Endodermal cell (in vitro differentiated cells): ENCODE measurements at regions not wholly inside any gene's neighbourhood (a gene's known extent, or its start where the extent isn't known, plus 50 kb on each side); places are given as distances from the start of the nearest gene placed in this dataset.
A peak's percentile ranks its signal among the peaks of the same experiment; 100 is the strongest.

Source experiments
- DNase-seq: peaks from one replicate; pipeline ENCODE4 v3.0.0-alpha.2; 2017
- H3K27ac ChIP-seq: 2 replicates; pipeline ENCODE4 v1.5.1; 2013; ENCODE audit warnings: mild to moderate bottlenecking, low read depth, low read length, moderate library complexity
- H3K27me3 ChIP-seq: 2 replicates; pipeline ENCODE4 v1.6.1; 2013; ENCODE audit warnings: mild to moderate bottlenecking, low read length, moderate library complexity; ENCODE audit not compliant: insufficient read depth, control insufficient read depth, poor library complexity, severe bottlenecking
- H3K36me3 ChIP-seq: 2 replicates; pipeline ENCODE4 v1.7.0; 2013; ENCODE audit warnings: mild to moderate bottlenecking, low read length, moderate library complexity; ENCODE audit not compliant: control insufficient read depth, insufficient read depth
- H3K4me1 ChIP-seq: one replicate; pipeline ENCODE4 v1.7.0; 2013; ENCODE audit warnings: low read length; ENCODE audit not compliant: control insufficient read depth, insufficient read depth
- H3K4me3 ChIP-seq: 2 replicates; pipeline ENCODE4 v1.5.1; 2013; ENCODE audit warnings: mild to moderate bottlenecking, low read length, moderate library complexity
- H3K9ac ChIP-seq: 2 replicates; pipeline ENCODE4 v1.6.1; 2013; ENCODE audit warnings: mild to moderate bottlenecking, low read length, moderate library complexity; ENCODE audit not compliant: poor library complexity, severe bottlenecking; ENCODE audit errors: extremely low read depth
- H3K9me3 ChIP-seq: 2 replicates; pipeline ENCODE4 v1.6.1; 2013; ENCODE audit warnings: mild to moderate bottlenecking, low read length, moderate library complexity; ENCODE audit not compliant: control insufficient read depth
- H3K27ac Mint-ChIP-seq: 2 replicates; pipeline ENCODE4 v1.8.0; 2020; ENCODE audit warnings: mixed read lengths
- H3K27me3 Mint-ChIP-seq: 2 replicates; pipeline ENCODE4 v1.8.0; 2021; ENCODE audit warnings: mild to moderate bottlenecking, mixed read lengths; ENCODE audit not compliant: insufficient read depth
- H3K36me3 Mint-ChIP-seq: 2 replicates; pipeline ENCODE4 v1.8.0; 2020; ENCODE audit warnings: low read depth, mixed read lengths
- H3K4me1 Mint-ChIP-seq: 2 replicates; pipeline ENCODE4 v1.8.0; 2020; ENCODE audit warnings: mixed read lengths
- H3K4me3 Mint-ChIP-seq: 2 replicates; pipeline ENCODE4 v1.8.0; 2020; ENCODE audit warnings: mild to moderate bottlenecking, moderate library complexity, mixed read lengths
- H3K9me3 Mint-ChIP-seq: 2 replicates; pipeline ENCODE4 v1.8.0; 2020; ENCODE audit warnings: mild to moderate bottlenecking, mixed read lengths
- CTCF ChIP-seq: fragments of 200-600 bp; sonication (generic); conservative IDR thresholded peaks from 2 replicates; pipeline ENCODE4 v1.5.0; 2021; ENCODE audit warnings: antibody characterized with exemption, mild to moderate bottlenecking
- WGBS, 2 experiments: methylation state at CpG; one replicate each; pipeline versions ENCODE4 v1.1.5 to v1.1.7; 2013; ENCODE audit warnings: missing lambda C conversion rate in 2 of 2, mixed read lengths in 1 of 2; ENCODE audit not compliant: insufficient coverage in 1 of 2, insufficient read length in 1 of 2; 5-methylcytosine and 5-hydroxymethylcytosine counted together

- Histone ChIP-seq H3K9me3 (no peaks in the 10 kb centered on the region), H3K27me3 (no peaks in the 10 kb centered on the region), H3K4me3 (no peak overlapping the region), H3K36me3 (no peaks in the 10 kb centered on the region), H3K9ac (no peak overlapping the region), H3K27ac (no peak overlapping the region), H3K4me1 (no peaks in the 10 kb centered on the region)
- peak overlapping the region; percentile 49 for H3K27ac Mint-ChIP-seq
- no peak for TF ChIP-seq CTCF
- H3K36me3 Mint-ChIP-seq, result peaks cover 35% of the 10 kb centered on the region
- no peak for DNase-seq
- peaks cover 5% of the 10 kb centered on the region for H3K9me3 Mint-ChIP-seq
- WGBS, 2 experiments, result 93% methylated on average over 4 of the region's 5 CpGs; no CpG with 5 or more reads in 1 of the 2 experiments
- H3K4me1 Mint-ChIP-seq, result peaks cover 26% of the 10 kb centered on the region
- no peaks in the 10 kb centered on the region for H3K27me3 Mint-ChIP-seq
- H3K4me3 Mint-ChIP-seq, result no peak overlapping the region
Measured at GRCh38 chrX:16465081-16465876, 184.7 kb upstream of the S100G start.

- no peaks in the 10 kb centered on the region for H3K4me1 ChIP-seq
- H3K27ac ChIP-seq, result no peak overlapping the region
- Mint-ChIP-seq H3K4me1 (peaks cover 29% of the 10 kb centered on the region), H3K9me3 (peaks cover 5% of the 10 kb centered on the region), H3K27me3 (no peaks in the 10 kb centered on the region), H3K36me3 (peaks cover 22% of the 10 kb centered on the region), H3K4me3 (no peak overlapping the region), H3K27ac (peak overlapping the region; percentile 34)
- H3K9ac ChIP-seq, result no peak overlapping the region
- WGBS, 2 experiments, result 93 to 98% methylated on average over 2 to 6 of the region's 7 CpGs
- H3K36me3 ChIP-seq, result no peaks in the 10 kb centered on the region
- H3K4me3 ChIP-seq, result no peak overlapping the region
- no peak for DNase-seq
- TF ChIP-seq CTCF, result no peak
- H3K27me3 ChIP-seq, result no peaks in the 10 kb centered on the region
- H3K9me3 ChIP-seq, result no peaks in the 10 kb centered on the region
Measured at GRCh38 chrX:16466640-16467432, 183.1 kb upstream of the S100G start.

- Mint-ChIP-seq H3K27ac (no peak overlapping the region), H3K4me1 (peaks cover 26% of the 10 kb centered on the region), H3K36me3 (peaks cover 23% of the 10 kb centered on the region), H3K4me3 (no peak overlapping the region), H3K9me3 (peaks cover 5% of the 10 kb centered on the region), H3K27me3 (no peaks in the 10 kb centered on the region)
- no peaks in the 10 kb centered on the region for H3K4me1 ChIP-seq
- H3K9me3 ChIP-seq, result no peaks in the 10 kb centered on the region
- H3K27ac ChIP-seq, result no peak overlapping the region
- H3K36me3 ChIP-seq, result no peaks in the 10 kb centered on the region
- 94% methylated on average over 5 of the region's 5 CpGs; no CpG with 5 or more reads in 1 of the 2 experiments for WGBS, 2 experiments
- DNase-seq, result peak; percentile 74
- no peak overlapping the region for H3K9ac ChIP-seq
- H3K27me3 ChIP-seq, result no peaks in the 10 kb centered on the region
- peak; percentile 68 for TF ChIP-seq CTCF
- no peak overlapping the region for H3K4me3 ChIP-seq
Measured at GRCh38 chrX:16469870-16470269, 180.1 kb upstream of the S100G start.
